Dermis blood vessel endothelial cell (primary cell): ENCODE measurements at regions not wholly inside any gene's neighbourhood (a gene's known extent, or its start where the extent isn't known, plus 50 kb on each side); places are given as distances from the start of the nearest gene placed in this dataset.

Experiments
- DNase-seq: peaks from one replicate; pipeline ENCODE4 v3.0.0; 2010

GRCh38 chr12:126316411-126316810 is 1251.2 kb downstream of the AACS start:
- DNase-seq: no peak

GRCh38 chr12:126337556-126338441 is 1272.6 kb downstream of the AACS start:
- DNase-seq: no peak

- DNase-seq: no peak
Observed at GRCh38 chr12:126342866-126343265, 1277.6 kb downstream of the AACS start.

GRCh38 chr12:126343321-126343720 is 1278.1 kb downstream of the AACS start:
- no peak for DNase-seq

GRCh38 chr12:126346087-126346486 is 1280.9 kb downstream of the AACS start:
- no peak for DNase-seq

- DNase-seq: no peak
Observed at GRCh38 chr12:126347421-126347820, 1282.2 kb downstream of the AACS start.

- no peak for DNase-seq
Observed at GRCh38 chr12:126349383-126349782, 1284.1 kb downstream of the AACS start.

- DNase-seq: no peak
Observed at GRCh38 chr12:126353604-126354003, 1288.4 kb downstream of the AACS start.

- no peak for DNase-seq
Observed at GRCh38 chr12:126354633-126355032, 1289.4 kb downstream of the AACS start.

GRCh38 chr12:126355346-126355745 is 1290.1 kb downstream of the AACS start:
- no peak for DNase-seq

GRCh38 chr12:126358806-126359205 is 1293.6 kb downstream of the AACS start:
- no peak for DNase-seq

GRCh38 chr12:126359216-126359615 is 1294.0 kb downstream of the AACS start:
- DNase-seq: no peak

GRCh38 chr12:126361804-126362203 is 1296.6 kb downstream of the AACS start:
- no peak for DNase-seq

GRCh38 chr12:126362493-126362892 is 1297.3 kb downstream of the AACS start:
- DNase-seq: no peak

- DNase-seq: no peak
Observed at GRCh38 chr12:126362964-126363363, 1297.7 kb downstream of the AACS start.

- DNase-seq: no peak
Observed at GRCh38 chr12:126369487-126370463, 1304.5 kb downstream of the AACS start.

GRCh38 chr12:126383506-126383905 is 1318.3 kb downstream of the AACS start:
- DNase-seq: no peak

GRCh38 chr12:126384026-126384564 is 1318.9 kb downstream of the AACS start:
- no peak for DNase-seq

- DNase-seq: no peak
Observed at GRCh38 chr12:126385785-126386184, 1320.5 kb downstream of the AACS start.

GRCh38 chr12:126389220-126389841 is 1324.1 kb downstream of the AACS start:
- DNase-seq: no peak

GRCh38 chr12:126389961-126390360 is 1324.7 kb downstream of the AACS start:
- no peak for DNase-seq

- no peak for DNase-seq
Observed at GRCh38 chr12:126390969-126391566, 1325.8 kb downstream of the AACS start.
